NT2/D1 (cell line): ENCODE measurements at regions not wholly inside any gene's neighbourhood (a gene's known extent, or its start where the extent isn't known, plus 50 kb on each side); places are given as distances from the start of the nearest gene placed in this dataset.

Experiments
- YY1 ChIP-seq: IDR thresholded peaks from 2 replicates; pipeline ENCODE4 v1.6.1; 2011; ENCODE audit not compliant: insufficient read length, insufficient read depth
- ZNF274 ChIP-seq: IDR thresholded peaks from 2 replicates; pipeline ENCODE4 v1.6.1; 2011; ENCODE audit warnings: mild to moderate bottlenecking, low read depth, low read length

GRCh38 chr2:221002101-221002685 is 569.9 kb downstream of the EPHA4 start:
- no peak for TF ChIP-seq ZNF274
- TF ChIP-seq YY1 = no peak
